Neural cell (in vitro differentiated cells): ENCODE measurements at regions not wholly inside any gene's neighbourhood (a gene's known extent, or its start where the extent isn't known, plus 50 kb on each side); places are given as distances from the start of the nearest gene placed in this dataset.

Source experiments
- H2AFZ ChIP-seq: fragments of 200-600, 300-800 bp; sonication (generic), shearing (Covaris generic); 2 replicates; pipeline ENCODE4 v1.6.0; 2014; ENCODE audit warnings: low read depth, mild to moderate bottlenecking, antibody characterized with exemption, low read length, moderate library complexity
- H3F3A ChIP-seq: fragments of 200-600 bp; shearing (Covaris generic); 2 replicates; pipeline ENCODE4 v1.6.1; 2016; ENCODE audit warnings: mild to moderate bottlenecking, moderate library complexity, mixed read lengths, antibody characterized with exemption, low read length; ENCODE audit not compliant: insufficient read depth, poor library complexity, severe bottlenecking
- H3K27ac ChIP-seq: fragments of 200-600, 300-800 bp; sonication (generic), shearing (Covaris generic); 2 replicates; pipeline ENCODE4 v1.5.1; 2014; ENCODE audit warnings: mild to moderate bottlenecking, low read length, moderate library complexity
- H3K27me3 ChIP-seq: fragments of 300-800, 200-600 bp; sonication (generic), shearing (Covaris generic); 2 replicates; pipeline ENCODE4 v1.6.0; 2014; ENCODE audit warnings: mild to moderate bottlenecking, low read depth, low read length, moderate library complexity; ENCODE audit not compliant: insufficient read depth
- H3K36me3 ChIP-seq: fragments of 300-800, 200-600 bp; sonication (generic), shearing (Covaris generic); 2 replicates; pipeline ENCODE4 v1.5.1; 2014; ENCODE audit warnings: mild to moderate bottlenecking, antibody characterized with exemption, low read length, moderate library complexity; ENCODE audit not compliant: insufficient read depth
- H3K4me2 ChIP-seq: fragments of 300-800, 200-600 bp; sonication (generic), shearing (Covaris generic); 2 replicates; pipeline ENCODE4 v1.6.0; 2014; ENCODE audit warnings: mild to moderate bottlenecking, low read length
- H3K4me3 ChIP-seq: fragments of 300-800, 200-600 bp; sonication (generic), shearing (Covaris generic); 2 replicates; pipeline ENCODE4 v1.5.1; 2014; ENCODE audit warnings: mild to moderate bottlenecking, low read length, moderate library complexity
- H3K79me2 ChIP-seq: fragments of 200-600 bp; shearing (Covaris generic); replicated peaks from 2 replicates; pipeline ENCODE4 v1.6.0; 2014; ENCODE audit warnings: mild to moderate bottlenecking, low read length, moderate library complexity; ENCODE audit not compliant: insufficient read depth
- H3K9ac ChIP-seq: fragments of 300-800, 200-600 bp; sonication (generic), shearing (Covaris generic); 2 replicates; pipeline ENCODE4 v1.6.1; 2016; ENCODE audit warnings: mild to moderate bottlenecking, low read length, mixed read lengths
- H3K9me2 ChIP-seq: fragments of 200-600 bp; shearing (Covaris generic); 2 replicates; pipeline ENCODE4 v1.6.1; 2016; ENCODE audit warnings: mild to moderate bottlenecking, low read length, mixed read lengths; ENCODE audit not compliant: insufficient read depth
- H3K9me3 ChIP-seq: fragments of 200-600, 300-800 bp; sonication (generic), shearing (Covaris generic); 2 replicates; pipeline ENCODE4 v1.6.1; 2016; ENCODE audit warnings: mild to moderate bottlenecking, mixed run types, low read length, moderate library complexity, mixed read lengths
- H4K20me1 ChIP-seq: fragments of 200-600 bp; shearing (Covaris generic); 2 replicates; pipeline ENCODE4 v1.6.1; 2016; ENCODE audit warnings: mild to moderate bottlenecking, mixed run types; ENCODE audit not compliant: insufficient read depth
- EP300 ChIP-seq: fragments of 450-650 bp; conservative IDR thresholded peaks from 2 replicates; pipeline ENCODE4 v1.6.1; 2014; ENCODE audit warnings: antibody characterized with exemption, mild to moderate bottlenecking, moderate library complexity; ENCODE audit not compliant: poor library complexity, severe bottlenecking
- EZH2 ChIP-seq: fragments of 200-600, 300-800 bp; shearing (Covaris generic), sonication (generic); IDR thresholded peaks from 2 replicates; pipeline ENCODE4 v1.6.1; 2014; ENCODE audit warnings: antibody characterized with exemption, low read length, borderline replicate concordance, mild to moderate bottlenecking; ENCODE audit not compliant: insufficient read depth, poor library complexity, severe bottlenecking
- MXI1 ChIP-seq: fragments of 450-650 bp; conservative IDR thresholded peaks from 2 replicates; pipeline ENCODE4 v1.6.1; 2014; ENCODE audit warnings: antibody characterized with exemption, mild to moderate bottlenecking; ENCODE audit not compliant: poor library complexity, severe bottlenecking
- POLR2AphosphoS5 ChIP-seq: IDR thresholded peaks from 2 replicates; pipeline ENCODE4 v1.6.1; 2012
- RAD21 ChIP-seq: fragments of 450-650 bp; conservative IDR thresholded peaks from 2 replicates; pipeline ENCODE4 v1.6.1; 2014; ENCODE audit warnings: antibody characterized with exemption, mild to moderate bottlenecking, moderate library complexity
- SMC3 ChIP-seq: fragments of 450-650 bp; conservative IDR thresholded peaks from 2 replicates; pipeline ENCODE4 v1.6.1; 2014; ENCODE audit warnings: antibody characterized with exemption, mild to moderate bottlenecking, moderate library complexity; ENCODE audit not compliant: poor library complexity
- TAF1 ChIP-seq: IDR thresholded peaks from 2 replicates; pipeline ENCODE4 v1.6.1; 2012; ENCODE audit warnings: low read depth
- TF ChIP-seq, protein P1 (sequence below): IDR thresholded peaks from 2 replicates; pipeline ENCODE4 v1.6.1; 2012; ENCODE audit warnings: borderline replicate concordance
- TF ChIP-seq, protein P2 (sequence below): fragments of 450-650 bp; IDR thresholded peaks from 2 replicates; pipeline ENCODE4 v1.5.1; 2014; ENCODE audit warnings: antibody characterized with exemption, mild to moderate bottlenecking, moderate library complexity; ENCODE audit not compliant: poor library complexity, severe bottlenecking

DNA sequence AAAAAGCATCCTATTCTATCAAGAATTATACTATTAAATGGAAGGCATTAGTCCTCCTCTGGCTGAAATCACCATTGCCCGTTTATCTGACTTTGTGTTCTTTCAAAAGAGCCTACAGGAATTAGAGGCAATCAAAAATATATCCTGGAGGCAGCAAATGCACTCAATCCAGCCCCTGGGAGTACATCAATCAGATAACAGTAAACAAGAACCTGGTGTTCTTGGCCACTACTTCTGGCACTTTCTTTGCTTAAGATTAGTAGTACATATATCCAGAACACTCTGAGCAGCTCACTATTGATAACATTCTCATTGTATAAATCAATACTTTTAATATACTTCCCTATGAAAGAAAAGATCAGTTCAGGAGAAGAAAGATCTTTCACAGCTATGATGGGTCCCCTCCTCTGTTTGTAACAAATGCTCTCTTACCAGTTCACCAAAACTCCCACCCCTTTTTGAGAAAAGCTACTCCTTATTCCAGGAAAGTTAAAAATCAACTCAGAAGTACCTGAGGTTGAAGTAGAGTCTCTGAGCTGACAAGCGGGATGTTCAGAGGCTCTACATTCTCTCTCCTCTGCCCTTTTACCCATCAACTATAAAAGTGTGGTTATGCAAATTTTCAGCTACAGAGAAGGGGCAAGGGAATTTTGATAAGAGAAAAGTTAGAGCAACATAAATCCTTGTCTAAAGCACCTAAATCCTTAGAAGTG lies 176.0 kb downstream of the COX18 start:
- Histone ChIP-seq H3K36me3 (no peaks in the 10 kb centered on the region), H2AFZ (no peak overlapping the region), H3K27ac (no peak overlapping the region), H3K27me3 (no peaks in the 10 kb centered on the region), H3K79me2 (no peaks in the 10 kb centered on the region), H3K4me3 (no peak overlapping the region), H3F3A (no peaks in the 10 kb centered on the region), H3K9me3 (no peaks in the 10 kb centered on the region), H3K9me2 (no peaks in the 10 kb centered on the region), H4K20me1 (no peaks in the 10 kb centered on the region), H3K9ac (no peak overlapping the region), H3K4me2 (no peak overlapping the region)
- TF ChIP-seq, protein P1, sequence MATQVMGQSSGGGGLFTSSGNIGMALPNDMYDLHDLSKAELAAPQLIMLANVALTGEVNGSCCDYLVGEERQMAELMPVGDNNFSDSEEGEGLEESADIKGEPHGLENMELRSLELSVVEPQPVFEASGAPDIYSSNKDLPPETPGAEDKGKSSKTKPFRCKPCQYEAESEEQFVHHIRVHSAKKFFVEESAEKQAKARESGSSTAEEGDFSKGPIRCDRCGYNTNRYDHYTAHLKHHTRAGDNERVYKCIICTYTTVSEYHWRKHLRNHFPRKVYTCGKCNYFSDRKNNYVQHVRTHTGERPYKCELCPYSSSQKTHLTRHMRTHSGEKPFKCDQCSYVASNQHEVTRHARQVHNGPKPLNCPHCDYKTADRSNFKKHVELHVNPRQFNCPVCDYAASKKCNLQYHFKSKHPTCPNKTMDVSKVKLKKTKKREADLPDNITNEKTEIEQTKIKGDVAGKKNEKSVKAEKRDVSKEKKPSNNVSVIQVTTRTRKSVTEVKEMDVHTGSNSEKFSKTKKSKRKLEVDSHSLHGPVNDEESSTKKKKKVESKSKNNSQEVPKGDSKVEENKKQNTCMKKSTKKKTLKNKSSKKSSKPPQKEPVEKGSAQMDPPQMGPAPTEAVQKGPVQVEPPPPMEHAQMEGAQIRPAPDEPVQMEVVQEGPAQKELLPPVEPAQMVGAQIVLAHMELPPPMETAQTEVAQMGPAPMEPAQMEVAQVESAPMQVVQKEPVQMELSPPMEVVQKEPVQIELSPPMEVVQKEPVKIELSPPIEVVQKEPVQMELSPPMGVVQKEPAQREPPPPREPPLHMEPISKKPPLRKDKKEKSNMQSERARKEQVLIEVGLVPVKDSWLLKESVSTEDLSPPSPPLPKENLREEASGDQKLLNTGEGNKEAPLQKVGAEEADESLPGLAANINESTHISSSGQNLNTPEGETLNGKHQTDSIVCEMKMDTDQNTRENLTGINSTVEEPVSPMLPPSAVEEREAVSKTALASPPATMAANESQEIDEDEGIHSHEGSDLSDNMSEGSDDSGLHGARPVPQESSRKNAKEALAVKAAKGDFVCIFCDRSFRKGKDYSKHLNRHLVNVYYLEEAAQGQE, result no peak
- no peak for TF ChIP-seq SMC3
- no peak for TF ChIP-seq EZH2
- TF ChIP-seq RAD21, result no peak
- no peak for TF ChIP-seq POLR2AphosphoS5
- no peak for TF ChIP-seq MXI1
- no peak for TF ChIP-seq TAF1
- TF ChIP-seq EP300, result no peak
- TF ChIP-seq, protein P2, sequence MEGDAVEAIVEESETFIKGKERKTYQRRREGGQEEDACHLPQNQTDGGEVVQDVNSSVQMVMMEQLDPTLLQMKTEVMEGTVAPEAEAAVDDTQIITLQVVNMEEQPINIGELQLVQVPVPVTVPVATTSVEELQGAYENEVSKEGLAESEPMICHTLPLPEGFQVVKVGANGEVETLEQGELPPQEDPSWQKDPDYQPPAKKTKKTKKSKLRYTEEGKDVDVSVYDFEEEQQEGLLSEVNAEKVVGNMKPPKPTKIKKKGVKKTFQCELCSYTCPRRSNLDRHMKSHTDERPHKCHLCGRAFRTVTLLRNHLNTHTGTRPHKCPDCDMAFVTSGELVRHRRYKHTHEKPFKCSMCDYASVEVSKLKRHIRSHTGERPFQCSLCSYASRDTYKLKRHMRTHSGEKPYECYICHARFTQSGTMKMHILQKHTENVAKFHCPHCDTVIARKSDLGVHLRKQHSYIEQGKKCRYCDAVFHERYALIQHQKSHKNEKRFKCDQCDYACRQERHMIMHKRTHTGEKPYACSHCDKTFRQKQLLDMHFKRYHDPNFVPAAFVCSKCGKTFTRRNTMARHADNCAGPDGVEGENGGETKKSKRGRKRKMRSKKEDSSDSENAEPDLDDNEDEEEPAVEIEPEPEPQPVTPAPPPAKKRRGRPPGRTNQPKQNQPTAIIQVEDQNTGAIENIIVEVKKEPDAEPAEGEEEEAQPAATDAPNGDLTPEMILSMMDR, result no peak

DNA sequence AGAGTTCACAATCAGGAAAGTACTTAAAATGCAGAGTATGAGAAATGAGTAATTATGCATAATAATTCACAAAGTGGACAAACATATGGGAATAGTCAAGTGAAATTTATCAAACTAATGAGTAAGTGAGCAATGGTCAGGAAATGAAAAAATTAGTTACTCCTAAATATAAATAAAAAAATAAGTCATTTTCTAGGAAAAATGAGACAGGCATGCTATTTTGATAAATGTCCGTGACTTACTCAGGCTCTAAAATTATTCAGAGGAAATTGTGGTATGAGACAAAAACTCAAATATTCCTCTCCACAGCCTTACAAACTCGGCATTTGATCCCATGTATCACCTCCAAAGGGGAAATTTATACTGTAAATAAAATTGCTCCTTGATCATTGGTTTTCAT lies 181.2 kb downstream of the COX18 start:
- H3K36me3 ChIP-seq, result no peaks in the 10 kb centered on the region
- no peaks in the 10 kb centered on the region for H3K9me3 ChIP-seq
- H3K27ac ChIP-seq, result no peak overlapping the region
- H4K20me1 ChIP-seq, result no peaks in the 10 kb centered on the region
- TF ChIP-seq RAD21 (no peak), TAF1 (no peak), EZH2 (no peak), SMC3 (no peak), EP300 (no peak), POLR2AphosphoS5 (no peak), MXI1 (no peak)
- TF ChIP-seq, protein P1, result no peak
- TF ChIP-seq, protein P2, result no peak
- no peaks in the 10 kb centered on the region for H3K9me2 ChIP-seq
- no peak overlapping the region for H3K9ac ChIP-seq
- no peak overlapping the region for H3K4me3 ChIP-seq
- H3F3A ChIP-seq, result no peaks in the 10 kb centered on the region
- no peaks in the 10 kb centered on the region for H3K27me3 ChIP-seq
- H3K79me2 ChIP-seq, result no peaks in the 10 kb centered on the region
- H3K4me2 ChIP-seq, result no peak overlapping the region
- no peak overlapping the region for H2AFZ ChIP-seq
